ENCODE measurements at regions not wholly inside any gene's neighbourhood (a gene's known extent, or its start where the extent isn't known, plus 50 kb on each side); places are given as distances from the start of the nearest gene placed in this dataset.

- FAIRE-seq (no peak), DNase-seq (ENCODE audit: insufficient read length, low spot score) (no peak)
- no peak for TF ChIP-seq CTCF (IDR thresholded peaks at IDR 0.05; ENCODE audit: insufficient read depth, missing control alignments)
Measured at GRCh38 chr4:12137575-12137974, 708.9 kb upstream of the HS3ST1 start.

- no peak for TF ChIP-seq CTCF (IDR thresholded peaks at IDR 0.05; ENCODE audit: insufficient read depth, missing control alignments)
- FAIRE-seq (no peak), DNase-seq (ENCODE audit: insufficient read length, low spot score) (no peak)
Measured at GRCh38 chr4:12126474-12126873, 697.8 kb upstream of the HS3ST1 start.

GRCh38 chr4:12124138-12124537 lies 695.4 kb upstream of the HS3ST1 start:
- FAIRE-seq (no peak), DNase-seq (ENCODE audit: insufficient read length, low spot score) (no peak)
- TF ChIP-seq CTCF (IDR thresholded peaks at IDR 0.05; ENCODE audit: insufficient read depth, missing control alignments) = no peak

- TF ChIP-seq CTCF (IDR thresholded peaks at IDR 0.05; ENCODE audit: insufficient read depth, missing control alignments) = no peak
- no peak for FAIRE-seq
- no peak for DNase-seq (ENCODE audit: insufficient read length, low spot score)
Measured at GRCh38 chr4:12123707-12124106, 695.0 kb upstream of the HS3ST1 start.

GRCh38 chr4:12122316-12122715 lies 693.6 kb upstream of the HS3ST1 start:
- TF ChIP-seq CTCF (IDR thresholded peaks at IDR 0.05; ENCODE audit: insufficient read depth, missing control alignments) = no peak
- FAIRE-seq (no peak), DNase-seq (ENCODE audit: insufficient read length, low spot score) (no peak)

GRCh38 chr4:12120968-12121367 lies 692.3 kb upstream of the HS3ST1 start:
- DNase-seq (ENCODE audit: insufficient read length, low spot score) (no peak), FAIRE-seq (no peak)
- no peak for TF ChIP-seq CTCF (IDR thresholded peaks at IDR 0.05; ENCODE audit: insufficient read depth, missing control alignments)

- FAIRE-seq (no peak), DNase-seq (ENCODE audit: insufficient read length, low spot score) (no peak)
- TF ChIP-seq CTCF (IDR thresholded peaks at IDR 0.05; ENCODE audit: insufficient read depth, missing control alignments) = no peak
Measured at GRCh38 chr4:12118651-12119213, 690.0 kb upstream of the HS3ST1 start.

Measured in D721Med (cell line).